H1 (cell line): ENCODE measurements at regions not wholly inside any gene's neighbourhood (a gene's known extent, or its start where the extent isn't known, plus 50 kb on each side); places are given as distances from the start of the nearest gene placed in this dataset.

Experiments used
- CTCF ChIA-PET: fragments of 300-600 bp; sonication (Branson Sonifier 250); formaldehyde crosslinking; loops from one replicate; lab custom pipeline; 2021; ENCODE audit not compliant: partially characterized antibody; lab: Charles Lee
- POLR2A ChIA-PET: fragments of 300-600 bp; sonication (Branson Sonifier 250); formaldehyde crosslinking; loops from one replicate; lab custom pipeline; 2021; ENCODE audit warnings: inconsistent platforms; ENCODE audit not compliant: partially characterized antibody; lab: Charles Lee
- DNase-seq, 2 experiments: peaks; one replicate each; pipeline versions ENCODE4 v3.0.0 to v3.0.0-alpha.2; 2010 to 2022; ENCODE audit warnings: low spot score in 2 of 2, low read depth in 1 of 2, mixed read lengths in 1 of 2
- FAIRE-seq: peaks from 2 replicates; lab custom pipeline; 2011; peaks lifted over from hg19 to GRCh38; lab: Jason Lieb, UNC
- H2AFZ ChIP-seq: 2 replicates; pipeline ENCODE4 v1.8.1; 2012; ENCODE audit warnings: low read length, inconsistent platforms
- H2AK5ac ChIP-seq: 2 replicates; pipeline ENCODE4 v1.6.1; 2013; ENCODE audit warnings: low read depth, low read length
- H2BK120ac ChIP-seq: replicated peaks from 2 replicates; pipeline ENCODE3; 2013; ENCODE audit warnings: low read depth, low read length, inconsistent platforms
- H2BK12ac ChIP-seq: 2 replicates; pipeline ENCODE4 v1.6.1; 2013; ENCODE audit warnings: low read depth, low read length
- H2BK15ac ChIP-seq: 2 replicates; pipeline ENCODE4 v1.6.1; 2013; ENCODE audit warnings: low read length
- H2BK20ac ChIP-seq: 2 replicates; pipeline ENCODE4 v1.6.1; 2013; ENCODE audit warnings: low read length
- H2BK5ac ChIP-seq: 2 replicates; pipeline ENCODE4 v1.6.1; 2013; ENCODE audit warnings: low read depth, low read length
- H3K14ac ChIP-seq: 2 replicates; pipeline ENCODE4 v1.6.1; 2013; ENCODE audit warnings: inconsistent platforms; ENCODE audit not compliant: insufficient read length
- H3K18ac ChIP-seq: 2 replicates; pipeline ENCODE4 v1.6.1; 2013; ENCODE audit warnings: low read length; ENCODE audit errors: extremely low read depth
- H3K23ac ChIP-seq: 2 replicates; pipeline ENCODE4 v1.6.1; 2013; ENCODE audit warnings: inconsistent platforms; ENCODE audit not compliant: insufficient read length
- H3K23me2 ChIP-seq: 2 replicates; pipeline ENCODE4 v1.6.1; 2013; ENCODE audit warnings: low read depth, low read length
- H3K27ac ChIP-seq: 2 replicates; pipeline ENCODE4 v1.6.1; 2011; ENCODE audit warnings: low read depth, low read length, inconsistent platforms
- H3K27me3 ChIP-seq, 4 experiments: replicated peaks in 1 of 4; 1 replicate in 1 of 4; 2 replicates in 3 of 4; pipeline versions ENCODE4 v1.6.1 to v1.8.1; 2011 to 2013; ENCODE audit warnings: low read length in 3 of 4, mild to moderate bottlenecking in 3 of 4, inconsistent platforms in 2 of 4, mixed read lengths in 2 of 4, moderate library complexity in 1 of 4; ENCODE audit not compliant: control insufficient read depth in 3 of 4, insufficient read depth in 3 of 4; ENCODE audit errors: extremely low read depth in 1 of 4
- H3K36me3 ChIP-seq, 4 experiments: 2 replicates each; pipeline versions ENCODE4 v1.6.1 to v1.8.1; 2011 to 2013; ENCODE audit warnings: mild to moderate bottlenecking in 4 of 4, low read length in 3 of 4, moderate library complexity in 2 of 4, control low read depth in 1 of 4, inconsistent platforms in 1 of 4; ENCODE audit not compliant: insufficient read depth in 4 of 4, control insufficient read depth in 2 of 4
- H3K4ac ChIP-seq: replicated peaks from 2 replicates; pipeline ENCODE3; 2013; ENCODE audit warnings: low read length, low read depth, mixed read lengths, inconsistent platforms; ENCODE audit not compliant: insufficient read length
- H3K4me1 ChIP-seq, 4 experiments: replicated peaks in 1 of 4; 1 replicate in 1 of 4; 2 replicates in 3 of 4; pipeline versions ENCODE4 v1.6.1 to v1.8.1; 2011 to 2013; ENCODE audit warnings: low read length in 3 of 4, inconsistent platforms in 2 of 4, mixed read lengths in 1 of 4; ENCODE audit not compliant: insufficient read depth in 4 of 4, control insufficient read depth in 3 of 4
- H3K4me2 ChIP-seq, 2 experiments: 2 replicates each; pipeline versions ENCODE4 v1.6.1 to v1.8.1; 2011 to 2013; ENCODE audit warnings: low read depth in 2 of 2, low read length in 2 of 2, control low read depth in 1 of 2, inconsistent platforms in 1 of 2, mild to moderate bottlenecking in 1 of 2; ENCODE audit not compliant: insufficient read depth in 1 of 2
- H3K4me3 ChIP-seq, 4 experiments: fragments of 200-600, 300-600 bp in 1 of 4; sonication (generic), shearing (Covaris generic), sonication (Bioruptor Twin) in 1 of 4; 2 replicates each; pipeline versions ENCODE4 v1.5.1 to v1.8.1; 2011 to 2016; ENCODE audit warnings: low read length in 4 of 4, low read depth in 3 of 4, control low read depth in 2 of 4, inconsistent platforms in 2 of 4, mild to moderate bottlenecking in 2 of 4, mixed read lengths in 1 of 4, moderate library complexity in 1 of 4; ENCODE audit not compliant: insufficient read depth in 2 of 4; ENCODE audit errors: extremely low read depth in 1 of 4
- H3K56ac ChIP-seq: replicated peaks from 2 replicates; pipeline ENCODE3; 2013; ENCODE audit warnings: low read depth, mild to moderate bottlenecking, mixed read lengths, low read length, inconsistent platforms; ENCODE audit not compliant: insufficient read length
- H3K79me1 ChIP-seq: 2 replicates; pipeline ENCODE4 v1.6.1; 2013; ENCODE audit warnings: low read depth, low read length, control low read depth
- H3K79me2 ChIP-seq, 2 experiments: 2 replicates each; pipeline versions ENCODE4 v1.6.1 to v1.8.1; 2012 to 2013; ENCODE audit warnings: low read length in 2 of 2, mild to moderate bottlenecking in 2 of 2, inconsistent platforms in 1 of 2; ENCODE audit not compliant: insufficient read depth in 2 of 2, control insufficient read depth in 1 of 2
- H3K9ac ChIP-seq, 4 experiments: replicated peaks in 1 of 4; 1 replicate in 1 of 4; 2 replicates in 3 of 4; pipeline versions ENCODE4 v1.6.1 to v1.8.1; 2011 to 2013; ENCODE audit warnings: low read depth in 3 of 4, low read length in 3 of 4, control low read depth in 2 of 4, mild to moderate bottlenecking in 2 of 4, moderate library complexity in 2 of 4, inconsistent platforms in 1 of 4; ENCODE audit errors: extremely low read depth in 1 of 4
- H3K9me3 ChIP-seq, 2 experiments: 2 replicates each; pipeline versions ENCODE4 v1.6.1 to v1.8.1; 2012 to 2013; ENCODE audit warnings: mild to moderate bottlenecking in 2 of 2, moderate library complexity in 2 of 2, control low read depth in 1 of 2, inconsistent platforms in 1 of 2, low read depth in 1 of 2, low read length in 1 of 2, mixed read lengths in 1 of 2; ENCODE audit not compliant: insufficient read depth in 2 of 2
- H4K20me1 ChIP-seq, 2 experiments: replicated peaks in 1 of 2; 2 replicates each; pipeline versions ENCODE3 to v1.8.1; 2011 to 2013; ENCODE audit warnings: inconsistent platforms in 2 of 2, low read length in 2 of 2, mild to moderate bottlenecking in 1 of 2; ENCODE audit not compliant: insufficient read depth in 2 of 2, control insufficient read depth in 1 of 2
- H4K5ac ChIP-seq: 2 replicates; pipeline ENCODE4 v1.6.1; 2013; ENCODE audit warnings: low read length, low read depth, mixed read lengths, inconsistent platforms; ENCODE audit not compliant: insufficient read length
- H4K8ac ChIP-seq: 2 replicates; pipeline ENCODE4 v1.8.0; 2013; ENCODE audit warnings: mild to moderate bottlenecking, moderate library complexity, low read length, inconsistent platforms; ENCODE audit not compliant: insufficient read depth; ENCODE audit errors: extremely low read depth
- H4K91ac ChIP-seq: replicated peaks from 2 replicates; pipeline ENCODE3; 2013; ENCODE audit warnings: low read length, mixed read lengths, inconsistent platforms; ENCODE audit not compliant: insufficient read length
- POLR2AphosphoS5 ChIP-seq: IDR thresholded peaks from 2 replicates; pipeline ENCODE4 v1.6.1; 2011; ENCODE audit warnings: low read depth, low read length
- WGBS, 2 experiments: shearing (Covaris generic) in 1 of 2; methylation state at CpG; one replicate each; pipeline versions ENCODE4 v1.1.6 to v1.1.7; 2013 to 2015; ENCODE audit warnings: low lambda C conversion rate in 2 of 2, mixed read lengths in 2 of 2, inconsistent platforms in 1 of 2, low coverage in 1 of 2, missing lambda C conversion rate in 1 of 2; ENCODE audit not compliant: insufficient replicate concordance in 2 of 2, insufficient coverage in 1 of 2, insufficient read length in 1 of 2; ENCODE audit errors: extremely low coverage in 1 of 2, missing lambda C conversion rate in 1 of 2; 5-methylcytosine and 5-hydroxymethylcytosine counted together

DNA sequence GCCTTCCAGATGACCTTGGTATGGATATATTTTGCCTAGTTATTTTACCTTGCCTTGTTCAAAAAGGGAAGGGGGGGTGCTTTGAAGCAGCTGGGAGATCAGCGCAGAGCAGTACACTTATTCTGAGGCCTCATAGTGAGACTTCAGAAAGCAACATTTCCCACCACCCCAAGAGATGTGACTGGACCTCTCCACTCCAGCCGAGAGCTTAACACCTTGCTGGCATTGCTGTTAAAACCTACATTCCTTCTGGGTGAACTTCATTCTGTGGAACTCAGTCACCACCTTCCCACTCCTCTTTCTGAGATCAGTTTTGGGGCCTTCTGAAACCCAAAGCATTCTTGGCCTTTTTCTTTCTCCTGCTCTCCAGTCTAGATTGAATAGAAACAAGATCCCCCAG lies 148.7 kb downstream of the BARHL2 start:
- Histone ChIP-seq H2BK12ac (no peak overlapping the region), H2BK20ac (no peak overlapping the region), H3K79me1 (no peaks in the 10 kb centered on the region), H3K27me3 (peaks cover 0 to 4% (median 1%) of the 10 kb centered on the region in 4 experiments; a peak in 3 of 7 replicates), H4K5ac (no peak overlapping the region), H3K79me2 (no peaks in the 10 kb centered on the region), H2BK15ac (no peak overlapping the region), H3K4me2 (no peak overlapping the region), H3K27ac (no peak overlapping the region), H3K9ac (no peak overlapping the region), H2AFZ (no peak overlapping the region), H2AK5ac (no peak overlapping the region), H3K23me2 (no peaks in the 10 kb centered on the region), H3K14ac (no peak overlapping the region), H3K56ac (no peak overlapping the region), H3K4me1 (peaks cover 0 to 2% (median under 1%) of the 10 kb centered on the region in 4 experiments; a peak in 1 of 7 replicates), H3K4ac (no peak overlapping the region), H4K20me1 (no peaks in the 10 kb centered on the region), H3K9me3 (no peaks in the 10 kb centered on the region), H3K18ac (no peak overlapping the region), H3K36me3 (no peaks in the 10 kb centered on the region; a peak in 1 of 8 replicates), H3K4me3 (no peak overlapping the region), H2BK5ac (no peak overlapping the region), H2BK120ac (no peak overlapping the region), H4K8ac (no peak overlapping the region), H3K23ac (no peak overlapping the region), H4K91ac (no peak overlapping the region)
- FAIRE-seq (no peak), DNase-seq (no peak)
- no peak for TF ChIP-seq POLR2AphosphoS5
- 82% methylated on average over 2 of the region's 2 CpGs; no CpG with 5 or more reads in 1 of the 2 experiments for whole genome bisulfite sequencing, 2 experiments
- ChIA-PET CTCF (interaction anchor here (0.5 to 5.5 kb wide), 5 partner anchors 11 to 598 kb away, joined by 3 to 49 read pairs (median 3); no protein-coding TSS in a partner anchor), POLR2A (no interaction called here)
